ENCODE measurements at regions not wholly inside any gene's neighbourhood (a gene's known extent, or its start where the extent isn't known, plus 50 kb on each side); places are given as distances from the start of the nearest gene placed in this dataset.

GRCh38 chr7:106166651-106167342 is 54.7 kb upstream of the SYPL1 start:
- Histone ChIP-seq H4K20me1 (ENCODE audit: low read depth) (no peaks in the 10 kb centered on the region), H3K4me1 (no peaks in the 10 kb centered on the region), H3K27ac (no peak overlapping the region), H3K79me2 (ENCODE audit: low read depth) (no peaks in the 10 kb centered on the region), H3F3A (ENCODE audit: low read depth) (no peaks in the 10 kb centered on the region), H3K4me3 (no peak overlapping the region), H3K9ac (no peak overlapping the region), H3K4me2 (no peak overlapping the region), H3K27me3 (no peaks in the 10 kb centered on the region), H3K36me3 (no peaks in the 10 kb centered on the region), H2AFZ (replicated peaks) (no peak overlapping the region), H3K9me3 (ENCODE audit: low read depth) (no peaks in the 10 kb centered on the region)
- TF ChIP-seq CTCF (IDR thresholded peaks at IDR 0.05) (peak; percentile 89), EZH2 (IDR thresholded peaks at IDR 0.05) (no peak)
- Mint-ChIP-seq H3K36me3 (no peaks in the 10 kb centered on the region), H3K9me3 (peaks cover 2% of the 10 kb centered on the region), H3K4me1 (no peaks in the 10 kb centered on the region), H3K27me3 (ENCODE audit: insufficient read depth, low read depth) (peaks cover 2% of the 10 kb centered on the region), H3K27ac (no peak overlapping the region), H3K4me3 (no peak overlapping the region)
- DNase-seq (ENCODE audit: low spot score): peak; percentile 82

- no peaks in the 10 kb centered on the region for H3K27me3 Mint-ChIP-seq (ENCODE audit: insufficient read depth, low read depth)
- H3K36me3 ChIP-seq: no peaks in the 10 kb centered on the region
- H2AFZ ChIP-seq (replicated peaks): no peak overlapping the region
- H3K27ac ChIP-seq: no peak overlapping the region
- no peak overlapping the region for H3K4me2 ChIP-seq
- no peak overlapping the region for H3K9ac ChIP-seq
- no peaks in the 10 kb centered on the region for H3K36me3 Mint-ChIP-seq
- DNase-seq (ENCODE audit: low spot score): no peak
- H3K4me1 Mint-ChIP-seq: no peaks in the 10 kb centered on the region
- H3F3A ChIP-seq (ENCODE audit: low read depth): no peaks in the 10 kb centered on the region
- H3K27ac Mint-ChIP-seq: no peak overlapping the region
- no peaks in the 10 kb centered on the region for H4K20me1 ChIP-seq (ENCODE audit: low read depth)
- no peak overlapping the region for H3K4me3 Mint-ChIP-seq
- H3K9me3 ChIP-seq (ENCODE audit: low read depth): no peaks in the 10 kb centered on the region
- peaks cover 4% of the 10 kb centered on the region for H3K9me3 Mint-ChIP-seq
- H3K4me1 ChIP-seq: no peaks in the 10 kb centered on the region
- H3K4me3 ChIP-seq: no peak overlapping the region
- H3K79me2 ChIP-seq (ENCODE audit: low read depth): no peaks in the 10 kb centered on the region
- TF ChIP-seq EZH2phosphoT487 (IDR thresholded peaks at IDR 0.05) (no peak), EZH2 (IDR thresholded peaks at IDR 0.05) (no peak), CTCF (IDR thresholded peaks at IDR 0.05) (no peak)
- H3K27me3 ChIP-seq: no peaks in the 10 kb centered on the region
Measured at GRCh38 chr7:106165337-106165736, 53.2 kb upstream of the SYPL1 start.

- H3K4me3 ChIP-seq: no peak overlapping the region
Measured at GRCh38 chr7:106163257-106163656, 51.1 kb upstream of the SYPL1 start.

More at GRCh38 chr7:106163257-106163656, 51.1 kb upstream of the SYPL1 start:
- no peak for DNase-seq (ENCODE audit: low spot score)
- Histone ChIP-seq H3K9ac (no peak overlapping the region), H3K4me2 (no peak overlapping the region), H3K4me1 (no peaks in the 10 kb centered on the region), H4K20me1 (ENCODE audit: low read depth) (no peaks in the 10 kb centered on the region), H2AFZ (replicated peaks) (no peak overlapping the region), H3K36me3 (no peaks in the 10 kb centered on the region), H3K9me3 (ENCODE audit: low read depth) (no peaks in the 10 kb centered on the region), H3F3A (ENCODE audit: low read depth) (no peaks in the 10 kb centered on the region), H3K27me3 (no peaks in the 10 kb centered on the region), H3K79me2 (ENCODE audit: low read depth) (no peaks in the 10 kb centered on the region), H3K27ac (no peak overlapping the region)
- Mint-ChIP-seq H3K27me3 (ENCODE audit: insufficient read depth, low read depth) (no peaks in the 10 kb centered on the region), H3K4me1 (no peaks in the 10 kb centered on the region), H3K36me3 (no peaks in the 10 kb centered on the region), H3K4me3 (no peak overlapping the region), H3K9me3 (peaks cover 5% of the 10 kb centered on the region), H3K27ac (no peak overlapping the region)
- TF ChIP-seq EZH2 (IDR thresholded peaks at IDR 0.05): no peak
- no peak for TF ChIP-seq CTCF (IDR thresholded peaks at IDR 0.05)
- no peak for TF ChIP-seq EZH2phosphoT487 (IDR thresholded peaks at IDR 0.05)
